Kidney epithelial cell (primary cell): ENCODE measurements at regions not wholly inside any gene's neighbourhood (a gene's known extent, or its start where the extent isn't known, plus 50 kb on each side); places are given as distances from the start of the nearest gene placed in this dataset.

ENCODE experiments used
- DNase-seq: peaks from one replicate; pipeline ENCODE4 v3.0.0-alpha.2; 2010; ENCODE audit warnings: low read depth
- H3K27me3 ChIP-seq: 2 replicates; pipeline ENCODE4 v1.6.0; 2011; ENCODE audit warnings: low read length; ENCODE audit not compliant: control insufficient read depth, insufficient read depth
- H3K36me3 ChIP-seq: 2 replicates; pipeline ENCODE4 v1.5.1; 2011; ENCODE audit warnings: low read length; ENCODE audit not compliant: control insufficient read depth, insufficient read depth
- H3K4me3 ChIP-seq: 2 replicates; pipeline ENCODE4 v1.5.1; 2011; ENCODE audit warnings: low read depth, mild to moderate bottlenecking, control low read depth, low read length
- TF ChIP-seq, protein P1 (sequence below): IDR thresholded peaks from 2 replicates; pipeline ENCODE4 v1.5.1; 2011; ENCODE audit warnings: mild to moderate bottlenecking, moderate library complexity, low read length, control low read depth, inconsistent platforms; ENCODE audit not compliant: insufficient read depth, poor library complexity, severe bottlenecking

DNA sequence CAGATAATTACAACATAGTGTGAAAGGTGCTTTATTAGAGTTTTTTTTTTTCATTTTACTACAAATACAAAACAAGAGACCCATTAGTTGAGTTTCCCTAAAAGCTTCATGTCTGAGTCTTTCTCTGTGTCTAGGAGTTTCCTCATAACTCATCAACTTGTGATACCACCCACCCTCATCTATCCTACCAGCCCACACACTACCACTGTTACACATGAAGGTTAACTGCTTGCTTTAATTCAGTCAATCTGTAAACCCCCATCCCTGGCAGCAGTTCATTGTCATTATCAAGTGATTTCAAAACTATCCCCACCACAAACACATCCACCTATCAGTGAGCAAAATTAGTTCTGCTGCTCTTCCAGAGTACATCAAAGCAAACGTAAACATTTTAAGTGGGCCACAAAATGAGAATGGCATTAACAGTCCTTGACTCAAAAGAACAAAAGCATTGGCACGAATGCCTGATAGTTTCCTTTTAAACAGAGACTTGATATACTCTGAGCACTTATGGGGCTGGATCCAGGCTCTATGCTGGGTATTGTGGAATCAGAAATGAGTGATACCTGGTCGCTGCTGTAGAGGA is 331.6 kb upstream of the FAM241A start:
- DNase-seq, result no peak
- TF ChIP-seq, protein P1, sequence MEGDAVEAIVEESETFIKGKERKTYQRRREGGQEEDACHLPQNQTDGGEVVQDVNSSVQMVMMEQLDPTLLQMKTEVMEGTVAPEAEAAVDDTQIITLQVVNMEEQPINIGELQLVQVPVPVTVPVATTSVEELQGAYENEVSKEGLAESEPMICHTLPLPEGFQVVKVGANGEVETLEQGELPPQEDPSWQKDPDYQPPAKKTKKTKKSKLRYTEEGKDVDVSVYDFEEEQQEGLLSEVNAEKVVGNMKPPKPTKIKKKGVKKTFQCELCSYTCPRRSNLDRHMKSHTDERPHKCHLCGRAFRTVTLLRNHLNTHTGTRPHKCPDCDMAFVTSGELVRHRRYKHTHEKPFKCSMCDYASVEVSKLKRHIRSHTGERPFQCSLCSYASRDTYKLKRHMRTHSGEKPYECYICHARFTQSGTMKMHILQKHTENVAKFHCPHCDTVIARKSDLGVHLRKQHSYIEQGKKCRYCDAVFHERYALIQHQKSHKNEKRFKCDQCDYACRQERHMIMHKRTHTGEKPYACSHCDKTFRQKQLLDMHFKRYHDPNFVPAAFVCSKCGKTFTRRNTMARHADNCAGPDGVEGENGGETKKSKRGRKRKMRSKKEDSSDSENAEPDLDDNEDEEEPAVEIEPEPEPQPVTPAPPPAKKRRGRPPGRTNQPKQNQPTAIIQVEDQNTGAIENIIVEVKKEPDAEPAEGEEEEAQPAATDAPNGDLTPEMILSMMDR, result no peak

DNA sequence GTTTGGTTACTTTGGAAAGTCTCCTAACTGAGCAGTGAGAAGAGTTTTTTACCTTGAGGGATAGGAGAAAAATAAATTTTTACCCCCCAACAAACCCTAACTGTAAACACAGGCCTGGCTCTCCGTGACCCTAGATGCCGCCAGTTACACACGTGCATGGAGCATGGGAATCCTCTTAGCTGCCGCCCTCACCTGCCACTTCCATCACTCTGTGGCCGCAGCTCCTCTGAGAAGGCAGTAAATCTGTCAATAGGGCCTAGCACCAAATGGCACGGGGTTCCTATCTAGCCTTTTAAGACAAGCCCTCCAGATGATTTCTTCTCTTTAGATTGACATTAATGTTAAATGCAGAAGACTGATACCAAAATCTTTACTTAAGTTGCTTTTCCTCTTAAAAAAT is 330.3 kb upstream of the FAM241A start:
- Histone ChIP-seq H3K27me3 (no peaks in the 10 kb centered on the region), H3K4me3 (no peak overlapping the region), H3K36me3 (no peaks in the 10 kb centered on the region)
- TF ChIP-seq, protein P1, result no peak
- DNase-seq, result no peak

More for the DNA sequence above, 331.6 kb upstream of the FAM241A start:
- Histone ChIP-seq H3K27me3 (no peaks in the 10 kb centered on the region), H3K4me3 (no peak overlapping the region), H3K36me3 (no peaks in the 10 kb centered on the region)

DNA sequence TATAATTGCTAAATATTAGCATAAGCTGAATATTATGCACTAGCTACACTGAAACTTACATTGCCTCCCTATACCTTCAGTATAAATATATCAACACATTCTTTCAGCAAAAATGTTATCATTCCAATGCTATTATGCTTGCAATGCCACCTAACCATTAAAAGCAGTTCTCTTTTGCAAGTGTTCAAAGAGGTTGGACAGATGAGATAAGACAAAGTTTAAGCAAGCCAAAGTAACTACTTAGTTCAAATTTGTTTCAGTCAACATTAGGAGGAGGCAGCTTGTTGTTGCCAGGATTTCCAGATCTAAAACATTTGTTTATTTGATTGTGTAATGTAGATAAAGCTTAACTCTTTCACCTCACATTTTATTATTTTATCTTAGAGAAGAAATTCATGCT is 323.9 kb upstream of the FAM241A start:
- TF ChIP-seq, protein P1, result no peak
- H3K27me3 ChIP-seq, result no peaks in the 10 kb centered on the region
- no peak overlapping the region for H3K4me3 ChIP-seq
- no peaks in the 10 kb centered on the region for H3K36me3 ChIP-seq
- no peak for DNase-seq

DNA sequence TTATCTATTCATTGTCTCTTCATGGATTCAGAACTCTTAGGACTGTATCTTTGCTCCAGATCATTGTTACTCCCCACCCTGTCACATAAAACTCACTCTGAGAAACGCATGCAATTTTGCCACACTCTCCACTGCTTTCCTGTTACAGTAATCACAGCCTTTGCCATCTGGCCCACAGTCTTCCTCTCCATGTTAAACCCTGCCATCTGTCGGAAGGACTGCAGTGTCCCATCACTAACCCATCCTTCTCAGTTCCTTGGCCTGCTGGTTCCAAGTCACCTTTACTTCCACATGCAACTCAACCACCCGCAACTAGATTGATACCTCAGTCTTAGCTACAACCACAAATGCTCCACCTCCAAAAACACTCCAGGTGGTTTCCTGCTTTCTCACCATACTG is 308.7 kb upstream of the FAM241A start:
- TF ChIP-seq, protein P1, result no peak
- H3K4me3 ChIP-seq, result no peak overlapping the region
- no peak for DNase-seq
- no peaks in the 10 kb centered on the region for H3K27me3 ChIP-seq
- no peaks in the 10 kb centered on the region for H3K36me3 ChIP-seq

DNA sequence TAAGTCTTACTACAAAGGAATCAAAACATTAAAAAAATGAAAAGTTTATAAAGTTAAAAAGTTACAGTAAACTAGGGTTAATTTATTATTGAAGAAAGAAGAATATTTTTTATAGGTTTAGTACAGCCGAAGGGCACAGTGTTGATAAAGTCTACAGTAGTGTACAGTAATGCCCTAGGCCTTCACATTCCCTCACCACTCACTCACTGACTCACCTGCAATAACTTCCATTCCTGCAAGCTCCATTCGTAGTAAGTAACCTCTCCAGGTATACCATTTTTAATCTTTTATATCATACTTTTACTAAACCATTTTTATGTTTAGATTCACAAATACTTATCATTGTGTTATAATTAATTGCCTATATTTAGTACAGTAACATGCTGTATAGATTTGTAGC is 307.5 kb upstream of the FAM241A start:
- H3K27me3 ChIP-seq, result no peaks in the 10 kb centered on the region
- no peak for DNase-seq
- H3K4me3 ChIP-seq, result no peak overlapping the region
- H3K36me3 ChIP-seq, result no peaks in the 10 kb centered on the region
- TF ChIP-seq, protein P1, result no peak

DNA sequence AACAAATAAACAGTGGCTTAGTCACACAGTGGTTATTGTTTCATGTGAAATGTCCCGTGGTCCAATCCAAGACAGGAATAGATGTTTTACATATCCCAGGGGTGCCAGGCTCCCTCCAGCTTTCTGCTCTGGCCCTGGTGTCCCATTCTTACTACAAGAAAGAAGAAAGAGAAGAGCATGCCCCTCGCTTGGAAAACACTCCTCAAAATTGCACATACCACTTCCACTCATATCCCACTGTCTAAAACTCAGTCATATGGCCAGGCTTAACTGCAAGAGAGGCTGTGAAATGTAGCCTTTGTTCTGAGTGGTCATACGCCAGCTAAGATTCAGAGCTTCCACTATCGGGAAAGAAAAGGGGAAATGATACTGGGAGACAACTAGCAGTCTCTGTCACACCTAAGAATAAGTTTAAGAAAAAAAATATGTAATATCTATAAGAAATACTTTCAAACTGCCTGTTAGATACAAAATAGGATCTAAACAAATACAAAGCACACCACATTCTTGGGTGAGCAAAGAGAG is 306.8 kb upstream of the FAM241A start:
- no peaks in the 10 kb centered on the region for H3K36me3 ChIP-seq
- DNase-seq, result no peak
- no peaks in the 10 kb centered on the region for H3K27me3 ChIP-seq
- H3K4me3 ChIP-seq, result no peak overlapping the region
- TF ChIP-seq, protein P1, result no peak
